GM10248 (cell line): ENCODE measurements at regions not wholly inside any gene's neighbourhood (a gene's known extent, or its start where the extent isn't known, plus 50 kb on each side); places are given as distances from the start of the nearest gene placed in this dataset.
A peak's percentile ranks its signal among the peaks of the same experiment; 100 is the strongest.

Experiments
- CTCF ChIA-PET: fragments of 300-600 bp; sonication (Branson Sonifier 250); formaldehyde crosslinking; extraction: SDS; loops from one replicate; lab custom pipeline; 2021; ENCODE audit warnings: antibody characterized with exemption; lab: Yijun Ruan, JAX
- POLR2A ChIA-PET: fragments of 350-650 bp; sonication (Branson Sonifier 250); formaldehyde crosslinking; extraction: SDS; loops from one replicate; lab custom pipeline; 2020; ENCODE audit warnings: antibody characterized with exemption; lab: Yijun Ruan, JAX
- DNase-seq: peaks from one replicate; pipeline ENCODE4 v3.0.0; 2012; ENCODE audit errors: extremely low spot score
- CTCF ChIP-seq: IDR thresholded peaks from 2 replicates; pipeline ENCODE4 v1.5.1; 2012; ENCODE audit warnings: mild to moderate bottlenecking, low read depth; ENCODE audit errors: extremely low read depth, missing control alignments, control extremely low read depth

DNA sequence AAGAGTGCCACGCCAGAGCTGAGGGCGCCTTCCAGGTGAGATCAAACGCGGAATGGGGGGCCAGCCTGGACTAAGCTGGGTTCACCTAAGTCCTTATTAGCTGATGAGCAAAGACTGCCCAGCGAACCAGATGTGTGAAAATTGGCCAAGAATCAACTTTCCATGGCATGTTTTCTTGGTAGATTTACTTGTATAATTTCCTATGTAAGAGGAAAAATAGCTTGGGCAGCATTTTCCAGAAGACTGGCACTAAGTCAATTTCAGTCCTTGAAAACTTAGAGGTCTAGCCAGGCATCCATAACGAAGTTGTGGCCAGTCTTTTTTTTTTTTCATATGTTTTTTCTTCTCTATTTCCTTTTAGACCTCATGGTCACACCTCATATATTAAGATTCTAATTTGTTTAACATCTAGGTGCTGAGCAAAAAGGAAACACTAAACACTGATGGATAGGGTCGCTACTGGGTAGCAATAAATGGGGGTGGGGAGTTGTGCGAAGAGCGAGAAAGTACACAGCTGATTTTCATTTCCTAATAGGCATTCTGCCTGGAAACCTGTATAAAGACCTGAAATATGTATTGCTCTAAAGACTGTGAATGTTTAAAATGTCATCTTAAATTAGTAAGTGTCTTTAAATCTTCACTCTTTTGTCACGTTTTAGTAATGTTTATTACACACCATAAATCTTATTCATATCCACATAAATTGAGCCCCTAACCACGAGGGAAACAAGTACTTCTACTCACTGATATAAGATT, 188.8 kb downstream of the CD83 start:
- POLR2A ChIA-PET: no interaction called here
- TF ChIP-seq CTCF: no peak
- no peak for DNase-seq
- CTCF ChIA-PET: interaction anchor here (1.6 kb wide), 1 partner anchor 10 kb away, joined by 6 read pairs; no protein-coding TSS in a partner anchor

- DNase-seq: no peak
Measured at GRCh38 chr6:14309516-14309915, 191.9 kb downstream of the CD83 start.

DNA sequence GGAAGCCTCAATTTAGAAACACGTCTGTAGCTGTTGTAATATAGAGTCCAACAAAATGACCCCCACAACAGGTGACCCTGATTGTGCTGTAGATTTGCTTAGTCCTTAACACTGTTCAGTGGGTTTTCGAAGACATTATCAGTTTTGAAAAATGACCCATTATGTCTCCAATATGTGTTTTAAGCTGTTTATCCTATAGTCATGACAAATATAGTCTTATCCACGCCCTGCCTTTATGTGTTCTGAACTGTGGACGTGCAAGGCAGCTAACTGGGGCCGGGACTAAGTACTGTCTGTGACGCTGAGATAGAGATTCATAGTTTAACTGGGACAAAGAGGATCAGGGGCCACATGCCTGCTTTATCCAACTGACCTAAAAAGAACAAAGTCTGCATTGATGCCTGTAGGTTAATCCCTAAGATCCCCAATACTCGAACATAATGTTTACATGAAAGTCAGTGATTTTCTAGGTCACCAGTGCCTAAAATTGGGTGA, 192.4 kb downstream of the CD83 start:
- DNase-seq: no peak
- POLR2A ChIA-PET: no interaction called here

More at GRCh38 chr6:14309516-14309915, 191.9 kb downstream of the CD83 start:
- ChIA-PET POLR2A (no interaction called here), CTCF (interaction anchor here (0.9 to 1.6 kb wide), 5 partner anchors 14 to 401 kb away, joined by 3 to 4 read pairs (median 3); no protein-coding TSS in a partner anchor)
- TF ChIP-seq CTCF: no peak

GRCh38 chr6:14310960-14311359, 193.4 kb downstream of the CD83 start:
- ChIA-PET POLR2A (no interaction called here), CTCF (interaction anchor here (1.1 to 1.5 kb wide), 3 partner anchors 10 to 100 kb away, joined by 3 to 4 read pairs (median 3); no protein-coding TSS in a partner anchor)
- no peak for DNase-seq
- TF ChIP-seq CTCF: no peak

More for the DNA sequence above, 192.4 kb downstream of the CD83 start:
- CTCF ChIA-PET: interaction anchor here (0.9 to 1.6 kb wide), 7 partner anchors 11 to 402 kb away, joined by 3 to 4 read pairs (median 3); no protein-coding TSS in a partner anchor
- no peak for TF ChIP-seq CTCF

DNA sequence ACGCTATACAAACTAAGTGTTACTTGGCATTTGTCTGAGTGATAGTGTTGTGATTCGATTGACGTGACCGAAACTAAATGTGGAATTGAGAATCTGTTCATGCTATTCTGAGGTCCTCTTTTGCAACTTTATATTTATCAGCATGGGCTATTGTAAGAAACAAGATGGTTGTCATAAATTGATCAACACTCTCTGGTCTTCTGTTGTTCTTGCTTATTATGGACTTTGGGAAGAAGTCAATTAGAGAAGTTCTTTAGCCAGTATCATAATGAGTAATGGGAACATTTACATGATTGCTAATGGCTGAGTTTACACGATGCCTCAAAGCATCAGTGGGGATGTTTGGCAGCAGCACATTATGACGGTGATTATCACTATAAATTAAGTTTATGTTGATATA, 195.0 kb downstream of the CD83 start:
- ChIA-PET POLR2A (no interaction called here), CTCF (no interaction called here)
- no peak for TF ChIP-seq CTCF
- no peak for DNase-seq

- POLR2A ChIA-PET: no interaction called here
- no peak for TF ChIP-seq CTCF
- peak; percentile 22 for DNase-seq
- CTCF ChIA-PET: no interaction called here
Measured at GRCh38 chr6:14313248-14313647, 195.7 kb downstream of the CD83 start.
